A673 (cell line): ENCODE measurements at regions not wholly inside any gene's neighbourhood (a gene's known extent, or its start where the extent isn't known, plus 50 kb on each side); places are given as distances from the start of the nearest gene placed in this dataset.

ENCODE experiments used
- EZH2 ChIP-seq: fragments of 200-600 bp; sonication (generic); IDR thresholded peaks from 2 replicates; pipeline ENCODE4 v1.6.1; 2017; ENCODE audit warnings: borderline replicate concordance, low read depth, mild to moderate bottlenecking, mixed read lengths, antibody characterized with exemption, low read length; ENCODE audit not compliant: poor library complexity, severe bottlenecking
- TF ChIP-seq, protein P1 (sequence below): fragments of 300-800, 200-600 bp; sonication (generic); conservative IDR thresholded peaks from 2 replicates; pipeline ENCODE4 v1.5.1; 2017; ENCODE audit warnings: low read depth, mild to moderate bottlenecking, antibody characterized with exemption, low read length, moderate library complexity, mixed read lengths

DNA sequence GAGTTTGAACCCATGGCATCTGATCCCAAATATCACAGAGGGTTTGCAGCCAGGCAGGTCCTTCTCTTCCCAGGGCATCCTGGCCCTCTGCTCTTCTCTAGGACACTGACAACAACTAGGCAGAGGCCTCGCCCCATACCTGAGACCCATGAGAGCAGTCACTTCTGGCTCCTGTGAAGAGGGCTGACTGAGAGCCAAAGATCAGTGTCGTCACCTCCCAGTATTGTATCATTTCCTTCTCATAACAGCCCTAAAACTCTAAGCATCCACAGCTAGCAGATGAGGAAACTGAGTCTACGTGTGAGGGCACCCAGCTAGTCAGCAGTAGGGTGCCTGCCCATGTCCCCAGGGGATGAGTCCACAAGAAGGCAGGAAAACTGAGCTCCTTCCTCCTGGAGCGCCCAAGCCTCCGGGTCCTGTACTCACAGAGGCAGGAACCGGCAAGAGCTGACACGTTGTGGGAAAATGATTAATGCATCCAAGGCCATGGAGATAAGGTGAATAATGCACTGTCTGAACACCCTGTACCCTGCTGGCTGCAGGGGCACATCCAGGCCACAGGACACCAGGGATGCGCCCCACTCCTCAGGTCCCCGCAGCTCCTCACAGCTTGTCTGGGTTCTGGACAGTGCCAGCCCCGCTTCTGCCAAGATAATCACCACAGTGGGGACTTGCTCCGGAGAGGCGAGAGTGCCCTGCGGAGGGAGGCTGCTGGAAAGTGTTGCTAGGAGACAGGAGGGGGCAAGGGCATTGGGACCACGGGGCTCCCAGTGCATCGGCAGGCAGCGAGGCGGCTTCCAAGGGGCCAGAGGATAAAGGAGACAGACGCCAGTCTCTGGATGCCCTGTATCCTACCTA is 340.0 kb downstream of the NPHP4 start:
- TF ChIP-seq, protein P1, sequence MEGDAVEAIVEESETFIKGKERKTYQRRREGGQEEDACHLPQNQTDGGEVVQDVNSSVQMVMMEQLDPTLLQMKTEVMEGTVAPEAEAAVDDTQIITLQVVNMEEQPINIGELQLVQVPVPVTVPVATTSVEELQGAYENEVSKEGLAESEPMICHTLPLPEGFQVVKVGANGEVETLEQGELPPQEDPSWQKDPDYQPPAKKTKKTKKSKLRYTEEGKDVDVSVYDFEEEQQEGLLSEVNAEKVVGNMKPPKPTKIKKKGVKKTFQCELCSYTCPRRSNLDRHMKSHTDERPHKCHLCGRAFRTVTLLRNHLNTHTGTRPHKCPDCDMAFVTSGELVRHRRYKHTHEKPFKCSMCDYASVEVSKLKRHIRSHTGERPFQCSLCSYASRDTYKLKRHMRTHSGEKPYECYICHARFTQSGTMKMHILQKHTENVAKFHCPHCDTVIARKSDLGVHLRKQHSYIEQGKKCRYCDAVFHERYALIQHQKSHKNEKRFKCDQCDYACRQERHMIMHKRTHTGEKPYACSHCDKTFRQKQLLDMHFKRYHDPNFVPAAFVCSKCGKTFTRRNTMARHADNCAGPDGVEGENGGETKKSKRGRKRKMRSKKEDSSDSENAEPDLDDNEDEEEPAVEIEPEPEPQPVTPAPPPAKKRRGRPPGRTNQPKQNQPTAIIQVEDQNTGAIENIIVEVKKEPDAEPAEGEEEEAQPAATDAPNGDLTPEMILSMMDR = no peak
- no peak for TF ChIP-seq EZH2
